Neutrophil (primary cell): ENCODE measurements at regions not wholly inside any gene's neighbourhood (a gene's known extent, or its start where the extent isn't known, plus 50 kb on each side); places are given as distances from the start of the nearest gene placed in this dataset.
A peak's percentile ranks its signal among the peaks of the same experiment; 100 is the strongest.

Experiments used
- H3K27ac ChIP-seq: fragments of 200-600 bp; sonication (generic); 2 replicates; pipeline ENCODE4 v1.5.1; 2016; ENCODE audit warnings: mild to moderate bottlenecking, moderate library complexity
- H3K27me3 ChIP-seq: fragments of 200-600 bp; sonication (generic); 2 replicates; pipeline ENCODE4 v1.6.0; 2016; ENCODE audit warnings: mild to moderate bottlenecking
- H3K36me3 ChIP-seq: fragments of 200-600 bp; sonication (generic); 2 replicates; pipeline ENCODE4 v1.5.1; 2017
- H3K4me1 ChIP-seq, 2 experiments: fragments of 200-600 bp in 1 of 2; sonication (generic) in 1 of 2; 1 replicate in 1 of 2; 2 replicates in 1 of 2; pipeline versions ENCODE4 v1.5.1 to v1.6.1; 2013 to 2016; ENCODE audit warnings: low read depth in 1 of 2, low read length in 1 of 2, mild to moderate bottlenecking in 1 of 2, moderate library complexity in 1 of 2; ENCODE audit not compliant: control insufficient read depth in 1 of 2, insufficient read depth in 1 of 2
- H3K4me3 ChIP-seq, 2 experiments: fragments of 200-600 bp in 1 of 2; sonication (generic) in 1 of 2; 1 replicate in 1 of 2; 2 replicates in 1 of 2; pipeline ENCODE4 v1.5.1; 2013 to 2016; ENCODE audit warnings: low read depth in 1 of 2, low read length in 1 of 2, mild to moderate bottlenecking in 1 of 2, moderate library complexity in 1 of 2
- H3K9me3 ChIP-seq: fragments of 200-600 bp; sonication (generic); 2 replicates; pipeline ENCODE4 v1.5.1; 2016
- TF ChIP-seq, protein P1 (sequence below): fragments of 200-600 bp; sonication (generic); IDR thresholded peaks from 2 replicates; pipeline ENCODE4 v1.5.1; 2016; ENCODE audit warnings: antibody characterized with exemption

DNA sequence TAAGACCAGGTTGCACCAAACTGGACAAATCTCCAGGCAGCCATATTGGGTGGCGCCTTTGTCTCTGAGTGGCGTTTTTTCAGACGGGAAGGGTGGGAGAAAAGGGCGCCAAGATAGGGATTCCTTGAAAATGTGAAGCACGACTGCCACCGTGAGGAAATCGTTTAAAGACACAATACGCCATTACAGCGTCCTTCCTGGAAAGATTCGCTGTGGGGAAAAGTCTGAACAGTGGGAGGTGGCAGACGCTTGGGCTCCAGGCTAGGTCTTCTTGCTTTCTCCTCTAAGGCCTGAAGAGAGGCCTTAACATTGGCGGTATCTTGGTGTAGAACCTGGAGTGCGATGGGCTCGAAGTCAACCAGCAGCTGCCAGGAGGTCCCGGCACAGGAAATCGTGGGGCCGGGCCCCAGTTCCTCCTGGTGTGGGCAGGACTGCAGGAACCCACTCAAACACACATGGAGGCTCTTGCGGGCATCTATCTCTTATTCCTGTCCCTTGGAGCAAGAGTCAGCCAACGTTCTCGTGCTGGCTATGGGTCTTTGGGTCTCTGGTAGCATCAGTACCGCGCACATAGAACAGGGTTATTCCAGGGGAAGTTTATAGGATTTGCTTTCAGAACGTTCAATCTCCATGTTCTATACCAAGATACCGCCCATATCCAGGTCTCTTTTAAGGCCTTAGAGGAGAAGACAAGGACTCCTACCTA, 208.8 kb downstream of the OR13H1 start:
- Histone ChIP-seq H3K9me3 (no peaks in the 10 kb centered on the region), H3K4me3 (peak overlapping the region in 1 of 2 experiments; percentile 50), H3K36me3 (no peaks in the 10 kb centered on the region), H3K27ac (no peak overlapping the region), H3K27me3 (no peaks in the 10 kb centered on the region), H3K4me1 (peaks cover 0 to 16% of the 10 kb centered on the region in 2 experiments)
- TF ChIP-seq, protein P1, sequence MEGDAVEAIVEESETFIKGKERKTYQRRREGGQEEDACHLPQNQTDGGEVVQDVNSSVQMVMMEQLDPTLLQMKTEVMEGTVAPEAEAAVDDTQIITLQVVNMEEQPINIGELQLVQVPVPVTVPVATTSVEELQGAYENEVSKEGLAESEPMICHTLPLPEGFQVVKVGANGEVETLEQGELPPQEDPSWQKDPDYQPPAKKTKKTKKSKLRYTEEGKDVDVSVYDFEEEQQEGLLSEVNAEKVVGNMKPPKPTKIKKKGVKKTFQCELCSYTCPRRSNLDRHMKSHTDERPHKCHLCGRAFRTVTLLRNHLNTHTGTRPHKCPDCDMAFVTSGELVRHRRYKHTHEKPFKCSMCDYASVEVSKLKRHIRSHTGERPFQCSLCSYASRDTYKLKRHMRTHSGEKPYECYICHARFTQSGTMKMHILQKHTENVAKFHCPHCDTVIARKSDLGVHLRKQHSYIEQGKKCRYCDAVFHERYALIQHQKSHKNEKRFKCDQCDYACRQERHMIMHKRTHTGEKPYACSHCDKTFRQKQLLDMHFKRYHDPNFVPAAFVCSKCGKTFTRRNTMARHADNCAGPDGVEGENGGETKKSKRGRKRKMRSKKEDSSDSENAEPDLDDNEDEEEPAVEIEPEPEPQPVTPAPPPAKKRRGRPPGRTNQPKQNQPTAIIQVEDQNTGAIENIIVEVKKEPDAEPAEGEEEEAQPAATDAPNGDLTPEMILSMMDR: no peak

DNA sequence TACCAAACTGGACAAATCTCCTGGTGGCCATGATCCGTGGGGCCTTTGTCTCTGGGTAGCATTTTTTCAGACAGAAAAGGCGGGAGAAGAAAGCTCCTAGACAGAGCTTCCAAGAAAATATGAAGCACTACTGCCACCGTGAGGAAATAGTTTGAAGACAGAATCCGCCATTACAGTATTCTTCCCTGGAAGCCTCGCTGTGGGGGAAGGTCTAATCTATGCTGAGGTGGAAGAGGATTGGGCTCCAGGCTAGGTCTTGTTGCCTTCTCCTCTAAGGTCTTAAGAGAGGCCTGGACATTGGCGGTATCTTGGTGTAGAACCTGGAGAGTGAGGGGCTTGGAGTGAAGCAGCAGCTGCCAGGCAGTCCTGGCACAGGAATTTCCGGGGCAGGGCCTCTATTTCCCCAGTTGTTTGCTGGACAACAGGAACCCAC, 218.9 kb downstream of the OR13H1 start:
- H3K4me3 ChIP-seq: no peak overlapping the region
- H3K4me1 ChIP-seq: peaks cover 0 to 16% of the 10 kb centered on the region in 2 experiments
- TF ChIP-seq, protein P1: no peak

DNA sequence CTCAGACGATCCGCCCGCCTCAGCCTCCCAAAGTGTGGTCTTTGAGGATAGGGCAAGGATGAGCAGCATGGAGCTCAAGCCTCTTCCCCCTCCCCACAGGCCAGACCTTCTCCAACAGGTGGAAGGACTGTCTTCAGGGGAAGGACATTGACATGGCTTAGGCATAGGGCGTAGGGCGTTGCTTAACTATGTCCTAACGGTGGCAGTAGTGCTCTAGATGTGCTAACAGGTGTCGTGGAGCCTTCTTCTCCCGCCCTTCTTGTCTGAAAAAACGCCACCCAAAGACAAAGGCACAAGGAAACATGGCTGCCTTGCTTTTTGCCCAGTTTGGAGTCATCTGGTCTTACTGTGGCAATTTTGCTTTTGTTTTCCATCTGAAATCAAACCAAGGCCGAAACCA, 219.8 kb downstream of the OR13H1 start:
- Histone ChIP-seq H3K27me3 (no peaks in the 10 kb centered on the region), H3K4me1 (peaks cover 0 to 23% of the 10 kb centered on the region in 2 experiments), H3K27ac (no peak overlapping the region), H3K9me3 (no peaks in the 10 kb centered on the region), H3K36me3 (no peaks in the 10 kb centered on the region), H3K4me3 (no peak overlapping the region)
- TF ChIP-seq, protein P1: no peak

More for the DNA sequence above, 218.9 kb downstream of the OR13H1 start:
- Histone ChIP-seq H3K27ac (no peak overlapping the region), H3K27me3 (no peaks in the 10 kb centered on the region), H3K9me3 (no peaks in the 10 kb centered on the region), H3K36me3 (no peaks in the 10 kb centered on the region)

DNA sequence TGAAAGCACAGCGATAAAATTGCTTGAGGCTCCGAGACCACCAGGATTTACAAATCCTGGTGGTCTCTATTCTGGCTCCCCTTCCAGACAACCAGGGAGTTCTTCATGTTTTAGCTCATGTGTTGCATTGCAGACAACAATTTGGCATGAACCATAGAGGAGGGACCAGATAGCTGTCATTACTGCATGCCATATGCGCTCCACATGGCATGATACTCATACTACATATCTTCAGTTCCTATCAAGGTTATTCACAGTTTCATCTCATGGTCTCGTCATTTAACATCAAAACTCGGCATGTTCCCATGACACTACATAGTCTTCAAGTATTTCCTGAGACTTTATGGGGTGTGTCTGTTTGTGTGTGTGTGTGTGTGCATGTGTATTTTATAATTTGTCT, 220.3 kb downstream of the OR13H1 start:
- no peak overlapping the region for H3K27ac ChIP-seq
- no peaks in the 10 kb centered on the region for H3K27me3 ChIP-seq
- no peaks in the 10 kb centered on the region for H3K9me3 ChIP-seq
- H3K4me1 ChIP-seq: peaks cover 0 to 23% of the 10 kb centered on the region in 2 experiments
- no peak overlapping the region for H3K4me3 ChIP-seq
- no peaks in the 10 kb centered on the region for H3K36me3 ChIP-seq
- TF ChIP-seq, protein P1: no peak

DNA sequence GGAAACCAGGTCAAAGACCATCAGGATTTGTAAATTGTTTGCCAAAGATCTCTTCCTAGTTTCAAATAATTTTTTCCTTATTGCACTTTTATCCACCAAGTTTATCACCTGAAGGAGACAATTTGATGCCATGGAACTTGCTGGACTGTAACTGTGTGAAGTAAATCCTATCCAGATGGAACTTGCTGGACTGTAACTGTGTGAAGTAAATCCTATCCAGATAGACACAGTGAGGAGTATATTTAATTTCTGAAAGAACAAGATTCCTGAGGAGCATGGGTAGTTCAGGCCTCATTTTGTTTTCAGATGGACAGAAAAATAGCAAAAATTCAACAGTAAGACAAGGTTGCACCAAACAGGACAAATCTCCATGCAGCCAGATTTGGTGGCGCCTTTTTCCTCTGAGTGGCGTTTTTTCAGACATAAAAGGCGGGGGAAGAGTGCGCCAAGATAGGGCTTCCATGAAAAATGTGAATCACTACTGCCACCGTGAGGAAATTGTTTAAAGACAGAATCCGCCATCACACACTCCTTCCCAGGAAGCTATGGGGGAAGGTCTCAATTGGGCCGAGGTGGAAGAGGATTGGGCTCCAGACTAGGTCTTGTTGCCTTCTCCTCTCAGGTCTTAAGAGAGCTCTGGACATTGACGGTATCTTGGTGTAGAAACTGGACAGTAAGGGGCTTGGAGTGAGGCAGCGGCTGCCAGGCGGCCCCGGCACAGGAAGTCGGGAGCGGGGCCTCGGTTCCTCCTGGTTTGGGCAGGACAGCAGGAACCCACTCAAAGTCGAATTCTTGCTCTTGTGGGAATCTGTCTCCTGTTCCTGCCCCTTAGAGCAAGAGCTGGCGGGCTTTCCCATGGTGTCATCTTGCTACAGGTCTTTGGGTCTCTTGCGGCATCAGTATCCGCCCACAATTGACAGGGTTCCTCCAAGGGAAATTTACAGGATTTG, 234.7 kb downstream of the OR13H1 start:
- Histone ChIP-seq H3K27me3 (no peaks in the 10 kb centered on the region), H3K27ac (no peak overlapping the region), H3K4me1 (peaks cover 0 to 16% of the 10 kb centered on the region in 2 experiments), H3K9me3 (no peaks in the 10 kb centered on the region), H3K36me3 (no peaks in the 10 kb centered on the region), H3K4me3 (no peak overlapping the region)
- TF ChIP-seq, protein P1: no peak
